Omental fat pad (tissue), 3 donors: ENCODE measurements at regions not wholly inside any gene's neighbourhood (a gene's known extent, or its start where the extent isn't known, plus 50 kb on each side); places are given as distances from the start of the nearest gene placed in this dataset.
"Not testable (repeated sequence)": the region's sequence is repeated elsewhere in the genome, so short reads cannot be mapped to it uniquely, and the experiment has no call there.

Experiments used
- ATAC-seq: fragments of 150-250 bp; one replicate; pipeline ENCODE4 v1.9.1; 2016; ENCODE audit warnings: mild to moderate bottlenecking, moderate library complexity; ENCODE audit not compliant: low FRiP score
- DNase-seq: peaks from one replicate; pipeline ENCODE4 v3.0.0-alpha.2; 2019; ENCODE audit warnings: low spot score
- CTCF ChIP-seq, 3 donors: fragments of 450-650 bp; IDR thresholded peaks; one replicate each; pipeline ENCODE4 v1.5.1; 2016 to 2017; ENCODE audit warnings: antibody characterized with exemption in 3 of 3, mild to moderate bottlenecking in 3 of 3, moderate library complexity in 2 of 3

DNA sequence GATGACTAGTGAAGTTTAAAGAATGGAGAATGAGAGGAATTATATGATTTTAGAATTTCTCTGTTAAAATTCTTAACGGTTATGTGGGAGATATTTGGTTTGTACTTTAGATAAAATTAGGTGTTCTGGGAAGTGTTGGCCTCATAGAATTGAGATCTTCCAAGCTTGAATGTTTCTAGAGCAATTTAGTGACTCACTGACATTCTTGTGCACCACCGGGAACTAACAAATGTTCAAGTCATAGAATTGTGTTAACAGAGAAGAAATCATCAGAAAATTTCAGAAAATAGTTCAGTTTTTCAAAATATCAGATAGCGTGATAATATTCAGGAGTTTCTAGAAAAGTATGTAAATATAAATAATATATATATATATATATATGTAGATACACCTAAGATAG, 67.9 kb upstream of the BMP5 start:
- TF ChIP-seq CTCF (IDR thresholded peaks at IDR 0.05) = no peak
- DNase-seq (no peak), ATAC-seq (no peak)

GRCh38 chr6:55941702-55942101, 66.3 kb upstream of the BMP5 start:
- ATAC-seq (no peak), DNase-seq (no peak)
- no peak for TF ChIP-seq CTCF (IDR thresholded peaks at IDR 0.05)

- ATAC-seq = no peak
- no peak for TF ChIP-seq CTCF (IDR thresholded peaks at IDR 0.05)
- no peak for DNase-seq
These were observed 62.7 kb upstream of the BMP5 start for GRCh38 chr6:55937951-55938690.

- no peak for DNase-seq
- no peak for ATAC-seq
- no peak for TF ChIP-seq CTCF (IDR thresholded peaks at IDR 0.05)
These were observed 62.0 kb upstream of the BMP5 start for GRCh38 chr6:55937261-55937947.

DNA sequence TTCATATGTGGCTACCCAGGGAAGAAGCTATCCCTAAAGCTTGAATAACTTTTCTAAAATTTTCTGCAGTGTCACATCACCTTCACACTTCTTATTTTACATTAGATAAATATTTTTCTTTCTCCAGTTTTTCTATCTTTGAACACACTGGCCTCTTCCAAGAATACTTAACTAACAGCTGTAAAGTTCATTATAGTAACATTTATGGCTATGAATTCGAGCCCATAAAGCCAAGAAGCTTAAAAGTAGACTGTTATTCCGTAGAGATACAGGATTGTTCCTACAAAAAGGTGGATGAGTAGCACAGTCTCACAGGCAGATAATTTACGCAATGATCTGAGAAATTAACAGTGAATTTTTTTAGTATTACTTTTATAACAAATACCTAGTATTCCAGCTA, 55.7 kb upstream of the BMP5 start:
- DNase-seq (no peak), ATAC-seq (no peak)
- TF ChIP-seq CTCF (IDR thresholded peaks at IDR 0.05) = no peak

GRCh38 chr6:55927713-55928112, 52.3 kb upstream of the BMP5 start:
- not testable (repeated sequence) for ATAC-seq, DNase-seq

DNA sequence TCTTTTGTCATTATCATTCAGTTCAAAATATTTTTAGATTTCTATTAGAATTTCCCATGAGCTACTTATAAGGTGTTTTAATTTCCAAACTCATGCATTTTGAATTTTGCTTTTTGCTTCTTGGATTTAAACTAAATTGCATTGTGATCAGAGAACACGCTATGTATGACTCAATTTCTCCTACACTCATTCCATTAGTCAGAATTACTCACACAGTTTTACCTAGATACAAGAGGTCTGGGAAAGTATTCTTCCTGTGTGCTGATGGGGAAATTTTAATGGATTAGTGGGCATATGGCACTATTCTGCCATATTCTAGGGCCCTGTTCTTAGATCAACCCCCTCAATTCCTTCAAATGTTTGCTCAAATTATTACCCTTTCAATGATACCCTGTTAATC, 49.9 kb upstream of the BMP5 start:
- TF ChIP-seq CTCF (IDR thresholded peaks at IDR 0.05) = no peak

More for the DNA sequence above, 49.9 kb upstream of the BMP5 start:
- DNase-seq = no peak
- no peak for ATAC-seq
